ENCODE measurements at regions not wholly inside any gene's neighbourhood (a gene's known extent, or its start where the extent isn't known, plus 50 kb on each side); places are given as distances from the start of the nearest gene placed in this dataset.
A peak's percentile ranks its signal among the peaks of the same experiment; 100 is the strongest.
"Not testable (repeated sequence)": the region's sequence is repeated elsewhere in the genome, so short reads cannot be mapped to it uniquely, and the experiment has no call there.

DNA sequence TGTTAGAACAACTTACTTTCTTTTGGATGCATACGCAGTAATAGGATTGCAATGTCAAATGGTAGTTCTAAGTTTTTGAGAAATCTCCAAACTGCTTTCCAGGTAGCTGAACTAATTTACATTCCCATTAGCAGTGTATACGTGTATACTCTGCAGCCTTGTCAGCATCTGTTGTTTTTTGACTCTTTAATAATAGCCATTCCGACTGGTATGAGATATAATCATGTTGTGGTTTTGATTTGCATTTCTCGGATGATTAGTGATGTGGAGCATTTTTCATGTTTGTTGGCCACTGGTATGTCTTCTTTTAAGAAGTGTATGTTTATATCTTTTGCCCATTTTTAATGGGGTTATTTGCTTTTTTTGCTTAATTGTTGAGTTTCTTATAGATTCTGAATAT lies 76.9 kb upstream of the HNRNPA1L2 start:
- FAIRE-seq = peak; percentile 56
- DNase-seq (ENCODE audit: insufficient read length, low spot score) = not testable (repeated sequence)

DNA sequence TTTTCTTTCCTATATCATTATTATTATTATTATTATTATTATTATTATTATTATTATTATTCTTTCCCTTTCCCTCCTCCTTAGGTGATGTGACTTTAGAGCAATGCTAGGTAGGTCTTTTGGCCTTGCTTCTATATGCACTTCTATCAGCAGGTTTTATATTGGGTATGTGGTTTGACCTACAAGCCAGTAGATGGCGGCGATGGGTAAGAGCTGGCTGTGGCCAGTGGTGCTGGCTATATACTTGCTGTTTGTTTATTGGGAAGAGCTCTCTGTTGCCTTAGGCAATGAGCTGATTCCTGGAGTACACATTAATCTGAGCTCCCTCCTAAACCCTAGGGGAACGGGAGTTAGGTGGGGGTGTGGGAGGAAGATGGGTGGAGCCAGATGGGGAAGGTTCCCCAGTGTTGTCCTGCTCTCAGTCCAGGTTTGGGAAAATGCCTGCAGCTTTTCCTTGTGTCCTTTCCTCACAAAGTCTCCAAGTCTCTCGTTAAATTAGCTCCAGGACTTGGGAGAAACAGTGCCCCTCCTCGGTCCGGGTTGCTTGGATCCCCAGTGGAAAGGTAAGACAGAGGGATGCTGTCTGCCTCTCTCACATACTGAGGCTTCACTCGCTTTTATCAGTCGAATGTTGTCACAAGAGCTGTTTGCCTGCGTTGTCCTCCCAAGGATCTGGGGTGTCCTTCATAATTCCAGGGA lies 72.2 kb upstream of the HNRNPA1L2 start:
- peak; percentile 80 for FAIRE-seq
- not testable (repeated sequence) for DNase-seq (ENCODE audit: insufficient read length, low spot score)
- TF ChIP-seq, protein P1, sequence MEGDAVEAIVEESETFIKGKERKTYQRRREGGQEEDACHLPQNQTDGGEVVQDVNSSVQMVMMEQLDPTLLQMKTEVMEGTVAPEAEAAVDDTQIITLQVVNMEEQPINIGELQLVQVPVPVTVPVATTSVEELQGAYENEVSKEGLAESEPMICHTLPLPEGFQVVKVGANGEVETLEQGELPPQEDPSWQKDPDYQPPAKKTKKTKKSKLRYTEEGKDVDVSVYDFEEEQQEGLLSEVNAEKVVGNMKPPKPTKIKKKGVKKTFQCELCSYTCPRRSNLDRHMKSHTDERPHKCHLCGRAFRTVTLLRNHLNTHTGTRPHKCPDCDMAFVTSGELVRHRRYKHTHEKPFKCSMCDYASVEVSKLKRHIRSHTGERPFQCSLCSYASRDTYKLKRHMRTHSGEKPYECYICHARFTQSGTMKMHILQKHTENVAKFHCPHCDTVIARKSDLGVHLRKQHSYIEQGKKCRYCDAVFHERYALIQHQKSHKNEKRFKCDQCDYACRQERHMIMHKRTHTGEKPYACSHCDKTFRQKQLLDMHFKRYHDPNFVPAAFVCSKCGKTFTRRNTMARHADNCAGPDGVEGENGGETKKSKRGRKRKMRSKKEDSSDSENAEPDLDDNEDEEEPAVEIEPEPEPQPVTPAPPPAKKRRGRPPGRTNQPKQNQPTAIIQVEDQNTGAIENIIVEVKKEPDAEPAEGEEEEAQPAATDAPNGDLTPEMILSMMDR (IDR thresholded peaks at IDR 0.05; ENCODE audit: insufficient read depth, missing control alignments) = peak; percentile 37

DNA sequence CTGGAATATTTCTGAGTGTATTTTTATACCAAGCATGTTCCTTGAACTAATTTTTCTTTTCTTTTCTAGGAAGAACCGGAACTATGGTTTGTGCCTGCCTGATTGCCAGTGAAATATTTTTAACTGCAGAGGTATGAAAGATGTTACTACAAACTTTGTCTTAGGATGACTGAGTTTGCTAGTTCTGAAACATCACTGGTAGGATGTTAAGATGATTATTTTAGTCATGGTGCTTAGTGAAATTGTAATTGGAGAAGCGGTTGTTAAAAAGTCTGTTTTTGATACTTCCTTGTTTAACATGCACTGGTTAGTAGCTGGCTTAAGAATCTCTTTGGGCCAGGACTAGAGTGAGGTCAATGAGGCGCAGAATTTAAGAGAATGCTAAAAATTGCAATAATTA lies 71.1 kb upstream of the HNRNPA1L2 start:
- DNase-seq (ENCODE audit: insufficient read length, low spot score); FAIRE-seq: not testable (repeated sequence)

DNA sequence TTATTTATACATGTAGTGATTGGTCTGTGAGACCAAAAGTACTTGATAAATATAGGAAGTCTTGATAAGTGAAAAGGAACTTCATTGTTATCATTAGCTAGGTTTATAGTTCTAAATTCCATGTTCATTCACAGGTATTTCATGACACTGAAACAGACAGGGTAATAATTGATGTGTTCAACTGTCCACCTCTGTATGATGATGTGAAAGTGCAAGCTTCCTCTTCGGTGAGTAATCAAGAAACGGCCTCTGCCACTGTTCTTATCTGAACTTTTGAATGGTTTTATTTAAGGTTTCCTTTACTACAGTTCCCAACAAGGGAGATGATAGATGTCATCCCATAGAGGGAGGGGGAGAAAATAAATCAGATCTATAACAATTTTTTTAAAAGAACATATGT lies 59.3 kb upstream of the HNRNPA1L2 start:
- not testable (repeated sequence) for FAIRE-seq

More for the DNA sequence above, 59.3 kb upstream of the HNRNPA1L2 start:
- DNase-seq (ENCODE audit: insufficient read length, low spot score) = not testable (repeated sequence)
